Neural progenitor cell (in vitro differentiated cells): ENCODE measurements at regions not wholly inside any gene's neighbourhood (a gene's known extent, or its start where the extent isn't known, plus 50 kb on each side); places are given as distances from the start of the nearest gene placed in this dataset.

Source experiments
- EZH2 ChIP-seq: fragments of 200-600 bp; sonication (generic); IDR thresholded peaks from 2 replicates; pipeline ENCODE4 v1.6.1; 2017; ENCODE audit warnings: antibody characterized with exemption, mild to moderate bottlenecking, moderate library complexity
- EZH2phosphoT487 ChIP-seq: fragments of 200-600 bp; sonication (generic); IDR thresholded peaks from 2 replicates; pipeline ENCODE4 v1.6.1; 2017; ENCODE audit warnings: antibody characterized with exemption
- TF ChIP-seq, protein P1 (sequence below): fragments of 200-600 bp; sonication (generic); IDR thresholded peaks from 2 replicates; pipeline ENCODE4 v1.5.1; 2017; ENCODE audit warnings: antibody characterized with exemption, mild to moderate bottlenecking

DNA sequence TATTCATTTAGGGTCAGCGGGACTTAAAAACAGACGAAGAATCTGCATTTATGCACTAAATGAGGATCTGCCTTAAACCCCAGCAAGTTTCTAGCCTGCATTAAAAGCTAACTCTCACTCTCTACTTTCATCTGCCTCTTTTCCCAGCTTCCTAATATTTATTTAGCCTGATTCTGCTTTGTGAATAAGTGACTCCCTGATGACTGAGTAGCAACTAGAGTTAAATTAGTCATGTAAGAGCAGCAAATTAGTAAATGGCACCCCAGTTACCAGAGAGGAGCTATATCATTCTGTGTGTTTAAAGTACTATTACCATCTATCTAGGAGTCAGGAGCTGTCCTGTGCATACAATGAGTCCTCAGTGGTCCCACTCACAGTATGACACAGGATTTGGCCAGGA lies 391.0 kb upstream of the RORA start:
- TF ChIP-seq, protein P1, sequence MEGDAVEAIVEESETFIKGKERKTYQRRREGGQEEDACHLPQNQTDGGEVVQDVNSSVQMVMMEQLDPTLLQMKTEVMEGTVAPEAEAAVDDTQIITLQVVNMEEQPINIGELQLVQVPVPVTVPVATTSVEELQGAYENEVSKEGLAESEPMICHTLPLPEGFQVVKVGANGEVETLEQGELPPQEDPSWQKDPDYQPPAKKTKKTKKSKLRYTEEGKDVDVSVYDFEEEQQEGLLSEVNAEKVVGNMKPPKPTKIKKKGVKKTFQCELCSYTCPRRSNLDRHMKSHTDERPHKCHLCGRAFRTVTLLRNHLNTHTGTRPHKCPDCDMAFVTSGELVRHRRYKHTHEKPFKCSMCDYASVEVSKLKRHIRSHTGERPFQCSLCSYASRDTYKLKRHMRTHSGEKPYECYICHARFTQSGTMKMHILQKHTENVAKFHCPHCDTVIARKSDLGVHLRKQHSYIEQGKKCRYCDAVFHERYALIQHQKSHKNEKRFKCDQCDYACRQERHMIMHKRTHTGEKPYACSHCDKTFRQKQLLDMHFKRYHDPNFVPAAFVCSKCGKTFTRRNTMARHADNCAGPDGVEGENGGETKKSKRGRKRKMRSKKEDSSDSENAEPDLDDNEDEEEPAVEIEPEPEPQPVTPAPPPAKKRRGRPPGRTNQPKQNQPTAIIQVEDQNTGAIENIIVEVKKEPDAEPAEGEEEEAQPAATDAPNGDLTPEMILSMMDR: no peak
- no peak for TF ChIP-seq EZH2
- no peak for TF ChIP-seq EZH2phosphoT487
